Endothelial cell of umbilical vein (primary cell): ENCODE measurements at regions not wholly inside any gene's neighbourhood (a gene's known extent, or its start where the extent isn't known, plus 50 kb on each side); places are given as distances from the start of the nearest gene placed in this dataset.

Source experiments
- BruUV-seq: library from RNA; stranded (reverse); fragments of 400-500 nt; replicated peaks from 2 replicates; lab custom pipeline; 2021; lab: Mats Ljungman, UMichigan
- CTCF ChIA-PET: fragments of 300-600, 350-600 bp; sonication (Branson Sonifier 250); formaldehyde crosslinking; loops from one replicate; lab custom pipeline; 2021; ENCODE audit warnings: antibody characterized with exemption, inconsistent platforms; lab: Charles Lee
- POLR2A ChIA-PET: fragments of 300-600, 350-600 bp; sonication (Branson Sonifier 250); formaldehyde crosslinking; loops from one replicate; lab custom pipeline; 2021; ENCODE audit warnings: antibody characterized with exemption, inconsistent platforms; lab: Charles Lee
- DNase-seq: peaks from one replicate; pipeline ENCODE4 v3.0.0-alpha.2; 2011; ENCODE audit warnings: low read depth, low spot score
- FAIRE-seq: peaks from 2 replicates; lab custom pipeline; 2011; peaks lifted over from hg19 to GRCh38; lab: Jason Lieb, UNC
- H2AFZ ChIP-seq: 2 replicates; pipeline ENCODE4 v1.6.0; 2012; ENCODE audit warnings: low read depth, low read length, control low read depth, inconsistent platforms
- H3K27ac ChIP-seq: 2 replicates; pipeline ENCODE4 v1.5.1; 2011; ENCODE audit warnings: low read depth, mild to moderate bottlenecking, control low read depth, low read length, moderate library complexity; ENCODE audit not compliant: insufficient read depth
- H3K27me3 ChIP-seq, 2 experiments: 2 replicates each; pipeline versions ENCODE4 v1.6.0 to v1.6.1; 2011; ENCODE audit warnings: low read length in 2 of 2, mixed read lengths in 1 of 2; ENCODE audit not compliant: control insufficient read depth in 2 of 2, insufficient read depth in 2 of 2
- H3K36me3 ChIP-seq, 2 experiments: 2 replicates in 1 of 2; 3 replicates in 1 of 2; pipeline ENCODE4 v1.5.1; 2011; ENCODE audit warnings: low read length in 2 of 2, mild to moderate bottlenecking in 1 of 2, moderate library complexity in 1 of 2; ENCODE audit not compliant: control insufficient read depth in 2 of 2, insufficient read depth in 2 of 2; ENCODE audit errors: extremely low read depth in 1 of 2
- H3K4me1 ChIP-seq: 3 replicates; pipeline ENCODE4 v1.5.1; 2011; ENCODE audit warnings: mild to moderate bottlenecking, low read length; ENCODE audit not compliant: control insufficient read depth, insufficient read depth; ENCODE audit errors: extremely low read depth
- H3K4me2 ChIP-seq: 2 replicates; pipeline ENCODE4 v1.6.1; 2011; ENCODE audit warnings: low read length, control low read depth, mixed read lengths; ENCODE audit not compliant: insufficient read depth
- H3K4me3 ChIP-seq, 3 experiments: fragments of 200-600 bp in 1 of 3; sonication (generic), shearing (Covaris generic) in 1 of 3; replicated peaks in 1 of 3; 2 replicates each; pipeline ENCODE4 v1.5.1; 2011 to 2016; ENCODE audit warnings: control low read depth in 3 of 3, low read length in 3 of 3, mild to moderate bottlenecking in 2 of 3, inconsistent platforms in 1 of 3, low read depth in 1 of 3, moderate library complexity in 1 of 3; ENCODE audit not compliant: insufficient read depth in 1 of 3
- H3K79me2 ChIP-seq: 2 replicates; pipeline ENCODE4 v1.6.0; 2012; ENCODE audit warnings: low read length, inconsistent platforms; ENCODE audit not compliant: control insufficient read depth, insufficient read depth
- H3K9ac ChIP-seq: replicated peaks from 2 replicates; pipeline ENCODE3; 2011; ENCODE audit warnings: low read length, control low read depth; ENCODE audit not compliant: insufficient read depth; ENCODE audit errors: extremely low read depth
- H3K9me1 ChIP-seq: replicated peaks from 3 replicates; pipeline ENCODE4 v1.6.0; 2011; ENCODE audit warnings: mild to moderate bottlenecking, low read length; ENCODE audit not compliant: control insufficient read depth, insufficient read depth; ENCODE audit errors: extremely low read depth
- H3K9me3 ChIP-seq: replicated peaks from 2 replicates; pipeline ENCODE4 v1.5.1; 2012; ENCODE audit warnings: low read length, inconsistent platforms; ENCODE audit not compliant: control insufficient read depth, insufficient read depth
- H4K20me1 ChIP-seq: replicated peaks from 2 replicates; pipeline ENCODE3; 2011; ENCODE audit warnings: mild to moderate bottlenecking, low read length; ENCODE audit not compliant: control insufficient read depth, insufficient read depth; ENCODE audit errors: extremely low read depth
- EZH2 ChIP-seq: IDR thresholded peaks from 2 replicates; pipeline ENCODE4 v1.6.1; 2012; ENCODE audit warnings: borderline replicate concordance, low read depth, mild to moderate bottlenecking, moderate library complexity, low read length, inconsistent platforms; ENCODE audit not compliant: severe bottlenecking
- FOS ChIP-seq: IDR thresholded peaks from 2 replicates; pipeline ENCODE4 v1.6.1; 2011; ENCODE audit warnings: mild to moderate bottlenecking, low read length, moderate library complexity, borderline replicate concordance; ENCODE audit not compliant: insufficient read depth
- GATA2 ChIP-seq: IDR thresholded peaks from 2 replicates; pipeline ENCODE4 v1.7.0; 2011; ENCODE audit warnings: low read depth, mild to moderate bottlenecking, moderate library complexity, mixed read lengths, low read length; ENCODE audit not compliant: insufficient read length, insufficient read depth
- JUN ChIP-seq: IDR thresholded peaks from 2 replicates; pipeline ENCODE4 v1.6.1; 2011; ENCODE audit warnings: borderline replicate concordance, low read depth; ENCODE audit not compliant: insufficient read length, insufficient read depth
- MYC ChIP-seq: IDR thresholded peaks from one replicate; pipeline ENCODE4 v1.6.1; 2011; ENCODE audit warnings: mild to moderate bottlenecking, low read depth, low read length
- POLR2A ChIP-seq: IDR thresholded peaks from 2 replicates; pipeline ENCODE4 v1.6.1; 2012; ENCODE audit warnings: low read depth, mild to moderate bottlenecking, control low read depth, low read length
- POLR2AphosphoS5 ChIP-seq: IDR thresholded peaks from 2 replicates; pipeline ENCODE4 v1.6.1; 2012; ENCODE audit warnings: low read depth, mild to moderate bottlenecking, control low read depth, low read length, moderate library complexity; ENCODE audit not compliant: insufficient read depth
- dilution Hi-C: fragments of 300-500 bp; cut with MboI; formaldehyde crosslinking; loops from one replicate; pipeline ENCODE4 v1.15.0; 2019; ENCODE audit warnings: low sequenced_read_pairs; ENCODE audit not compliant: extremely low pct_ligation_motif_present
- intact Hi-C: fragments of 100-400 bp; cut with micrococcal nuclease; formaldehyde crosslinking; loops from one replicate; pipeline ENCODE4 v1.10.0; 2022
- TF ChIP-seq, protein P1 (sequence below): IDR thresholded peaks from 2 replicates; pipeline ENCODE4 v1.6.1; 2011; ENCODE audit not compliant: insufficient read depth, insufficient read length
- TF ChIP-seq, protein P2 (sequence below), 2 donors: IDR thresholded peaks; 1 replicate in 1 of 2; 2 replicates in 1 of 2; pipeline ENCODE4 v1.5.1; 2011; ENCODE audit warnings: low read length in 2 of 2, mild to moderate bottlenecking in 2 of 2, moderate library complexity in 2 of 2, control low read depth in 1 of 2, inconsistent platforms in 1 of 2, low read depth in 1 of 2; ENCODE audit not compliant: insufficient read depth in 1 of 2; ENCODE audit errors: extremely low read depth in 1 of 2

DNA sequence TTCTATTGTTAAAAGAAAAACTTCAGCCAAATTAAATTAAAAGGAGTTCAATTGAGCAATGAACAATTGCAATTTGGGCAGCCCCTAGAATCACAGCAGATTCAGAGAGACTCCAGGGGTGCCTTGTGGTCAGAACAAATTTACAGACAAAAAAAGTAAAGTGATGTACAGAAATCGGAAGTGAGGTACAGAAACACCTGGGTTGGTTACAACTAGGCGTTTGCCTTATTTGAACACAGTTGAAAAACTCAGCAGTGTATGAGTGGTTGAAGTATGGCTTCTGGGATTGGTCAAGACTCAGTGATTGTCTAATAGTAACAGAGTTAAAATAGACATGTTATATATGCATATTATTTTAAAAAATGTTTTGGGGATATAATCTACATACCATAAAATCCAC is 98.5 kb upstream of the ZSWIM2 start:
- no peaks in the 10 kb centered on the region for H3K4me1 ChIP-seq
- no TSS peak for BruUV-seq
- H2AFZ ChIP-seq: no peak overlapping the region
- H3K4me2 ChIP-seq: no peak overlapping the region
- H3K9me1 ChIP-seq: no peaks in the 10 kb centered on the region
- H3K79me2 ChIP-seq: no peaks in the 10 kb centered on the region
- dilution Hi-C loops (no loop called here), intact Hi-C loops (no loop called here)
- TF ChIP-seq FOS (no peak), JUN (no peak), GATA2 (no peak), POLR2AphosphoS5 (no peak)
- TF ChIP-seq, protein P1, sequence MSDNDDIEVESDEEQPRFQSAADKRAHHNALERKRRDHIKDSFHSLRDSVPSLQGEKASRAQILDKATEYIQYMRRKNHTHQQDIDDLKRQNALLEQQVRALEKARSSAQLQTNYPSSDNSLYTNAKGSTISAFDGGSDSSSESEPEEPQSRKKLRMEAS: no peak
- H3K9ac ChIP-seq: no peak overlapping the region
- H4K20me1 ChIP-seq: no peaks in the 10 kb centered on the region
- DNase-seq: no peak
- ChIA-PET POLR2A (no interaction called here), CTCF (interaction anchor here (1.2 kb wide), 1 partner anchor 9 kb away, joined by 3 read pairs; no protein-coding TSS in a partner anchor)
- H3K36me3 ChIP-seq: no peaks in the 10 kb centered on the region
- H3K27ac ChIP-seq: no peak overlapping the region
- H3K4me3 ChIP-seq: no peak overlapping the region
- FAIRE-seq: no peak
- no peaks in the 10 kb centered on the region for H3K27me3 ChIP-seq
- H3K9me3 ChIP-seq: no peaks in the 10 kb centered on the region

DNA sequence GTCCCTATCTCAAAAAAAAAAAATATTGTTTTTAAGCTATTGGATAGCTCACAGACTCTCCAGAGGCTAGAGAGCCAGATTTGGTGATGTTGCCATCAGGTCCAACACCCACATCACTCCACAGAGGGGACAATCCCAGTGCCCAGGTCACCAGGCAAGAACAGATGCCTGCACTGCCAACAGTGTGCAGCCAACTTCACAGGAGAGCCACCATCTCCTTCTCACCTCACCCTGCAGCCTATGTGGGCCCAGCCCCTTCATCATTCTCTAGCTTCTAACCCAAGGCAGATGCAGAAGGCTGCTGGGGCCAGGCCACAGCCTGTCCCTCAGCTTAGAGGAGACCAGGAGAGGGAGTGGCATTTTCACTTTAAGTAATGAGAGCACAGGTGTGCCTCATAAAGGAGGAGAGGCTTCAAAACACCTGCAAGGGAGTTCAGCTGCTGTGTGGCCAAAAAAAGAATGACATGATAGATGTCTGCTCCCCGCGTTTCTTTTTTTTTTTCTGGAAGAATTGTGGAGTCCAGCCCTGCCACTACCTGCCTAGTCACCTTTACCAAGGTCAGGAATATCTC is 98.0 kb upstream of the ZSWIM2 start:
- Histone ChIP-seq H3K9me3 (no peaks in the 10 kb centered on the region), H3K79me2 (no peaks in the 10 kb centered on the region), H3K4me3 (no peak overlapping the region), H3K36me3 (no peaks in the 10 kb centered on the region), H2AFZ (no peak overlapping the region), H3K4me2 (no peak overlapping the region), H3K27me3 (no peaks in the 10 kb centered on the region), H3K4me1 (no peaks in the 10 kb centered on the region), H3K27ac (no peak overlapping the region), H4K20me1 (no peaks in the 10 kb centered on the region), H3K9me1 (no peaks in the 10 kb centered on the region), H3K9ac (no peak overlapping the region)
- POLR2A ChIA-PET: no interaction called here
- TF ChIP-seq MYC (no peak), EZH2 (no peak), POLR2A (no peak), GATA2 (no peak), POLR2AphosphoS5 (no peak), FOS (no peak), JUN (no peak)
- TF ChIP-seq, protein P1: no peak
- TF ChIP-seq, protein P2, sequence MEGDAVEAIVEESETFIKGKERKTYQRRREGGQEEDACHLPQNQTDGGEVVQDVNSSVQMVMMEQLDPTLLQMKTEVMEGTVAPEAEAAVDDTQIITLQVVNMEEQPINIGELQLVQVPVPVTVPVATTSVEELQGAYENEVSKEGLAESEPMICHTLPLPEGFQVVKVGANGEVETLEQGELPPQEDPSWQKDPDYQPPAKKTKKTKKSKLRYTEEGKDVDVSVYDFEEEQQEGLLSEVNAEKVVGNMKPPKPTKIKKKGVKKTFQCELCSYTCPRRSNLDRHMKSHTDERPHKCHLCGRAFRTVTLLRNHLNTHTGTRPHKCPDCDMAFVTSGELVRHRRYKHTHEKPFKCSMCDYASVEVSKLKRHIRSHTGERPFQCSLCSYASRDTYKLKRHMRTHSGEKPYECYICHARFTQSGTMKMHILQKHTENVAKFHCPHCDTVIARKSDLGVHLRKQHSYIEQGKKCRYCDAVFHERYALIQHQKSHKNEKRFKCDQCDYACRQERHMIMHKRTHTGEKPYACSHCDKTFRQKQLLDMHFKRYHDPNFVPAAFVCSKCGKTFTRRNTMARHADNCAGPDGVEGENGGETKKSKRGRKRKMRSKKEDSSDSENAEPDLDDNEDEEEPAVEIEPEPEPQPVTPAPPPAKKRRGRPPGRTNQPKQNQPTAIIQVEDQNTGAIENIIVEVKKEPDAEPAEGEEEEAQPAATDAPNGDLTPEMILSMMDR (IDR thresholded peaks at IDR 0.05; ENCODE audit: extremely low read depth in 1 of 2, insufficient read depth in 1 of 2, low read depth in 1 of 2, low read length in 2 of 2): no peak
- no TSS peak for BruUV-seq
- no peak for FAIRE-seq
- intact Hi-C loops (no loop called here), dilution Hi-C loops (no loop called here)
- CTCF ChIA-PET: interaction anchor here (1.0 to 1.2 kb wide), 3 partner anchors 9 to 84 kb away, joined by 3 to 5 read pairs (median 3); no protein-coding TSS in a partner anchor
- no peak for DNase-seq
